NCI-H1105 treated with DMSO at 0.1 percent for 48 hours (cell line): ENCODE measurements at regions not wholly inside any gene's neighbourhood (a gene's known extent, or its start where the extent isn't known, plus 50 kb on each side); places are given as distances from the start of the nearest gene placed in this dataset.

ENCODE experiments used
- DNase-seq: peaks from one replicate; lab custom pipeline; 2025; lab: John Stamatoyannopoulos, UW

- no peak for DNase-seq
Measured at GRCh38 chr5:54611290-54611951, 93.9 kb downstream of the SNX18 start.

GRCh38 chr5:54610197-54610944, 92.8 kb downstream of the SNX18 start:
- no peak for DNase-seq

- DNase-seq, result no peak
Measured at GRCh38 chr5:54608423-54609085, 91.0 kb downstream of the SNX18 start.

GRCh38 chr5:54607006-54607405, 89.4 kb downstream of the SNX18 start:
- DNase-seq, result no peak

GRCh38 chr5:54603372-54603771, 85.8 kb downstream of the SNX18 start:
- no peak for DNase-seq

GRCh38 chr5:54602475-54602874, 84.9 kb downstream of the SNX18 start:
- DNase-seq, result no peak

GRCh38 chr5:54601411-54602230, 84.1 kb downstream of the SNX18 start:
- no peak for DNase-seq
